Stimulated activated CD4-positive, alpha-beta T cell treated with anti-CD3 and anti-CD28 coated beads, Interleukin-4, amount 100 ng/mL, for 4 hours (primary cell): ENCODE measurements at regions not wholly inside any gene's neighbourhood (a gene's known extent, or its start where the extent isn't known, plus 50 kb on each side); places are given as distances from the start of the nearest gene placed in this dataset.

Source experiments
- DNase-seq, 2 experiments: peaks; one replicate each; pipeline ENCODE4 v3.0.0-alpha.2; 2020

DNA sequence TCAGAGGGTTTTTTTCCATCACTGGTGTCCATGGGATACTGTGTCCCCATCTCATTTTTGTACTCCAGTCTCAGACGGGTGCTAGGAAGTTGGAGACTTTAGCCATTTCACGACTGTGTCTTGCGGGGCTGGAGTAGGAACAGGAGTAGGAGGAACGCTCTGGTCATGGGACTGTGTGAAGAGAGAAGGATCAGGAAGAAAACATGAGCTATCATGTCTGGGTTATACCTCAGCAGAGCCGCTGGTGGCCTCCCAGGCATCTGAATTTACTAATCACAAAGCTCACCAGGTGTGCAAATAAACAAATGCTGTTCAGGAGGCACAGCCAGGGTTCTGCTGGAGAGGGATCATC is 225.4 kb downstream of the SEC14L1 start:
- DNase-seq: no peak

DNA sequence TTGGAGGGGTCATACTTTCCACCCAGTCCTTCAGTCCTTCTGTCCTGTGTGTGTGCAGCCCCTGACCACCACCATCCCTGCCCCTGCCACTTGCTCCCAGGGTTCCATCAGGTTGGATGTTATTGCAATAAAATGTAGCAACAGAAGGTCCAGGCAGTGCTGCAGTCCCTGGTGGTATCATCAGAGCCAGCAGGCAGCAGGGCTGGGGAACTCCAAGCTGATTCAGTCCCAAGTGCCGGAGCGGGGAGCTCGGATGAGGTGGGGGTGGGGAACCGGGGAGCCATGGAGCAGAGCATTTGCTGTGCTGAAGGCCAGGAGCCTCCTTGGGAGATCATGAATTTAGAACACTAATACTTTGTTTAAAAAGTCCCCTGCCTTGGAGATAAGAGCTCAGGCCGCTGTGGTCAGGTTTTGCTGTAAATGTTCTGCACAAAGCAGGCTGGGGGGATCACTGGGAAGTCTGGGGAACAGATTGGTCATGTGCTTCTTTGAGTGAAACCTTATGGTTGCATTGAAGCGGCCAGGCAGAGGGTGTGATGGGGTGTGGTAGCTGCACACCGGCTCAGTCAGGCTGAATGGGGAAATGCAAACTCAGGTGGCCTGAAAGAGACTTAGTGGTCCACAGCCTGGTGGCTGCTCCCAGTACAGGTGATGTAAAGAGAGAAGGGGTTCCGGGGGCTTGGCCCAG is 225.9 kb downstream of the SEC14L1 start:
- DNase-seq: no peak

DNA sequence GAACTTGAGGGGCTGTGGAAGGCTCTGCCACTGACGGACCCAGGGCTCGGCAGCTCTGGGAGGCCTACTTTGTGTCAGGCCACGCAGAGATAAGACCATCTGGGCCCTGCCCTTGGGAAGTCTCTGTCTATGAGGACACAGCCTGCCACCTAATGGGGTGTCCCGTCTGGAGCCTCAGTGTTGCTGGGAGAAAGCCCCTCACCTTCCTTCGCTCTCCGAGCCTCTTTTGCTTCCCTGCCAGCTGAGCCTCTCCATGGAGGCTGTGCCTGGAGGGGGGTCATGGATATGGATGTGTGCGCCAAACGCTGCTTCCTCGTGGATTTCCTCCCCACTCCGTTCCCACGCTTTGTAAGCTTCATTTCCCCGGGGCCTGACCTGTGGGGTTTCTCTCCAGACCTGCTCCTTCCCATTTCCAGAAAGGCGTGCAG is 228.8 kb downstream of the SEC14L1 start:
- DNase-seq: no peak

DNA sequence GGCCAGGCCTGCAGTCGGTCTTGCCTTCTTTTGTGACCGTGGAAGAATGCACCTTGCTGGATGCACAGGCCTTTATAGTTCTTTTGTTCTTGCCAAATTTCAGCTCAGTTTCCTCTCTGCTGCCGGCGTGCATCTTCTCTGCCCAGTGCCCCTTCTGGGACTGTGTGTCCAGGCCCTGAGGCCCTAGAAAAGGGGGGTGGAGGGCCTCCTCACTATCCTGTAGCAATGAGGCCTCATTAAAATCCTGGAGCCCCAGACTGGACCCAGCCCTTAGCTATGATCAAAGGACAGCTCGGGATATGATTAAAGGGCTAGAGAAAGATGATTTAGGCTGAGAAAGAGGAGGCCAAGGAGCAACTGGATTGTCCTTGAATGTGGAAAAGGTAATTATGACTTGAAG is 229.8 kb downstream of the SEC14L1 start:
- DNase-seq: no peak

DNA sequence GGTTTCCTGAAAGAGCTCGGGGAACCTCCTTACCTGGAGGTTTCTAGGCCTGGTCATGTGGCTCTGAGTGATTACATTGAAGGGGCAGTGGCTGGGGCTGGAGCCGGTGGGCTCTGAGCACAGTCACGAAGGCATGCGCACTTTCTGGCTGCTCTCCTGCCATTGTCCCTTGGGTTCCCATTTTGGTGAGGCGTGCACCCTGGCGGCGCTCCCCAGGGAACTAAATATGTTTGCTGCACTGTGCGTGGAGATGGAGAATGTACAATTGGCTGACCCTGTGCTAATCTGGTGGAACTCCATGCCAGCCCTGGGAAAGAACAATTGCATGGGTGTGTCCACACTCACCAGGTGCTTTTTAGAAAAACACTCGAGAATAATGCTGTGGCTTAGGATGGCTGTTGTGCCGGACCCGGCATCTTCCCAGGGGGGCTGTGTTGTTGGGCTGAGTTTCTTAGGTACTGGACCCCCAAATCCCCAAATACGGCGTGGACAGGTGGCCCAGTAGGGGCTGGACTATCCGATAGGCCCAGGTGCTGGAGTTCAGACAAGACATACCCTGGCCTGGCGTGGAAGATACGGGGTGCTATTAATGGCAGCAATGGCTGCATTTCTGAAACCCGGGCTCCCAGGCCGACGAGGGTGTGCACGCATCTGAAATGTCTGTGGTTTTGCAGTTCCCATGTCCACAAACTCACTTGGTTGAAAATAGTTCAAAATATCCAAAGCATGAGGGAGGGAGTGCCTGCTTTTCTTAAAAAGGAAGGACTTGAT is 230.5 kb downstream of the SEC14L1 start:
- DNase-seq: no peak

DNA sequence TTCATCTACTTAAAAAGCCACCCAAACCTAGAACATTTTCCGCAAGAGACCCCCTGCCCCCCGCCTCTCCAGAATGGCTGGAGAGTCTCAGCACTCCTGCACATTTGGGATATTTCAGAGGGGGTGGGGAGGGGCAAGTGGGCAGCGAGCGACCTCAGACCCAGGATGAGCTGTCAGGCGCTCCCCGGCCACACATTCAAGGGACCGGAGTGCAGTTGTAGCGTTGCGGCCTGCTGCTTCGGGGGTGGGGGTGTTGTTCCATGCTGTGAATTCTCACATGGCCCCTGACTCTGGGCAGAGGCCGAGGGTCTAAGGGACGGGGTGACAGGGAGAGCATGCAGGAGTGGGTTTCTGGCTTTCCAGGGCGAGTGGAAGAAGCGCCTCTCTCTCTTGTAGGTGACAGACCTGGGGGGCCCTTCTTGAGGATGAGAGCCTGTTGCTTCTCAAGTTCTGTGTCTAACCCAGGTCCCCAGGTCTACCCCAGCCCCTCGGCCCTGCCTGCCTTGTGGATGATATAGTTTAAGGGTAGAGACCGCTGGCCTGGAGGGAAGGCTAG is 231.2 kb downstream of the SEC14L1 start:
- no peak for DNase-seq

DNA sequence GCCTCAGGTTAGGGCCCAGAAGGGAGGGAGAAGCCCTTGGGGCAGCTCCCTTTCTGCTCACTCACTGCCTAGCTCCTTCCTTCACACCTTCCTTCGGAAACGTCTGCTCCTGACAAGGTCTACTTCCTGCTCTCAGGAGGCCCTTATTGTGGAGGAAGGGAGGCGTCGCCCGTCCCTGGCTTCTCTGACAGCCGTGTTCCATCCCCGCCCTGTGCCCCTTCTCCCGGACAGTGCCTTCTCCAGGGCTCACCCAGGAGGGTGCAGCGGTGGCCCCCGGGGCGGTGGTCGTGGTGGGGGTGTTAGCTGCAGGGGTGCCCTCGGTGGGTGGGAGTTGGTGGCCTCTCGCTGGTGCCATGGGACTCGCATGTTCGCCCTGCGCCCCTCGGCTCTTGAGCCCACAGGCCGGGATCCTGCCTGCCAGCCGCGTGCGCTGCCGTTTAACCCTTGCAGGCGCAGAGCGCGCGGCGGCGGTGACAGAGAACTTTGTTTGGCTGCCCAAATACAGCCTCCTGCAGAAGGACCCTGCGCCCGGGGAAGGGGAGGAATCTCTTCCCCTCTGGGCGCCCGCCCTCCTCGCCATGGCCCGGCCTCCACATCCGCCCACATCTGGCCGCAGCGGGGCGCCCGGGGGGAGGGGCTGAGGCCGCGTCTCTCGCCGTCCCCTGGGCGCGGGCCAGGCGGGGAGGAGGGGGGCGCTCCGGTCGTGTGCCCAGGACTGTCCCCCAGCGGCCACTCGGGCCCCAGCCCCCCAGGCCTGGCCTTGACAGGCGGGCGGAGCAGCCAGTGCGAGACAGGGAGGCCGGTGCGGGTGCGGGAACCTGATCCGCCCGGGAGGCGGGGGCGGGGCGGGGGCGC is 231.9 kb downstream of the SEC14L1 start:
- peak; percentile 50 to 51 for DNase-seq

DNA sequence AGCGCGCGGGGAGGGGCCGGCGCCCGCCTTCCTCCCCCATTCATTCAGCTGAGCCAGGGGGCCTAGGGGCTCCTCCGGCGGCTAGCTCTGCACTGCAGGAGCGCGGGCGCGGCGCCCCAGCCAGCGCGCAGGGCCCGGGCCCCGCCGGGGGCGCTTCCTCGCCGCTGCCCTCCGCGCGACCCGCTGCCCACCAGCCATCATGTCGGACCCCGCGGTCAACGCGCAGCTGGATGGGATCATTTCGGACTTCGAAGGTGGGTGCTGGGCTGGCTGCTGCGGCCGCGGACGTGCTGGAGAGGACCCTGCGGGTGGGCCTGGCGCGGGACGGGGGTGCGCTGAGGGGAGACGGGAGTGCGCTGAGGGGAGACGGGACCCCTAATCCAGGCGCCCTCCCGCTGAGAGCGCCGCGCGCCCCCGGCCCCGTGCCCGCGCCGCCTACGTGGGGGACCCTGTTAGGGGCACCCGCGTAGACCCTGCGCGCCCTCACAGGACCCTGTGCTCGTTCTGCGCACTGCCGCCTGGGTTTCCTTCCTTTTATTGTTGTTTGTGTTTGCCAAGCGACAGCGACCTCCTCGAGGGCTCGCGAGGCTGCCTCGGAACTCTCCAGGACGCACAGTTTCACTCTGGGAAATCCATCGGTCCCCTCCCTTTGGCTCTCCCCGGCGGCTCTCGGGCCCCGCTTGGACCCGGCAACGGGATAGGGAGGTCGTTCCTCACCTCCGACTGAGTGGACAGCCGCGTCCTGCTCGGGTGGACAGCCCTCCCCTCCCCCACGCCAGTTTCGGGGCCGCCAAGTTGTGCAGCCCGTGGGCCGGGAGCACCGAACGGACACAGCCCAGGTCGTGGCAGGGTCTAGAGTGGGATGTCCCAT is 232.8 kb downstream of the SEC14L1 start:
- DNase-seq: no peak

DNA sequence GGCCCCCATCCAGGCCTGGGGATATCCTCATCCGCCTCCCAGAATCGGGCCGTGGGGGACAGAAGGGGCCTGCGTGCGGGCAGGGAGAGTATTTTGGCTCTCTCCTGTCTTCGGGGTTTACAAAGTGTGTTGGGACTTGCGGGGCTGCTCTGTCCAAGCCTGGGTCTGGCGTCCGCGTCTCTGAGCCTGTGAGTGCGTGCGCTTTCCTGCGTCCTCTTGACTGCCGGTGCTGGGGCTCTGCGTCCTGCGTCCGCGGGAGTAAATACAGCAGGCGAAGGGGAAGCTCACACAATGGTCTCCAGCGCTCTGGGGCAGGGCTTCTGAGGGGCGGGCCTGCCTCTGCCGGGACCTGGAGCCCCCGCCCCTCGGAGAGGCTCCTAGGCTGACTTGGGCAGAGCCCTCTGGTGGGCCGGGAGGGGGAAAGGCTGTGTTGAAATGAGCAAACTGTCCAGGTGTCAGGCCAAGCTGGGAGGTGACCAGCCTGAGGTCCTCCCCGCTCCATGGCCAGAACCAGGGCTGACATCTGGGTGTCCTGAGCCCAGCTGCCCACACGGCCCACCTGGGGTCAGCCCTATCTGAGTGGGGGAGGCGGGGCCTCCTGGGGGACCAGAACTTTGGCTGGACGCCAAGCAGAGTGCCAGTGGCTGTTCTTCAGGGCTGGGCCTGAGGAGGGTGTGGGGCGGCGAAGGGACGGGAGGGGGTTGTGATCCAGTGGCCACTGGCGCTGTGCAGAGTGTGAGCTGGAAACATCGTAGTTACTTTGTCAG is 233.6 kb downstream of the SEC14L1 start:
- DNase-seq: peak; percentile 64

DNA sequence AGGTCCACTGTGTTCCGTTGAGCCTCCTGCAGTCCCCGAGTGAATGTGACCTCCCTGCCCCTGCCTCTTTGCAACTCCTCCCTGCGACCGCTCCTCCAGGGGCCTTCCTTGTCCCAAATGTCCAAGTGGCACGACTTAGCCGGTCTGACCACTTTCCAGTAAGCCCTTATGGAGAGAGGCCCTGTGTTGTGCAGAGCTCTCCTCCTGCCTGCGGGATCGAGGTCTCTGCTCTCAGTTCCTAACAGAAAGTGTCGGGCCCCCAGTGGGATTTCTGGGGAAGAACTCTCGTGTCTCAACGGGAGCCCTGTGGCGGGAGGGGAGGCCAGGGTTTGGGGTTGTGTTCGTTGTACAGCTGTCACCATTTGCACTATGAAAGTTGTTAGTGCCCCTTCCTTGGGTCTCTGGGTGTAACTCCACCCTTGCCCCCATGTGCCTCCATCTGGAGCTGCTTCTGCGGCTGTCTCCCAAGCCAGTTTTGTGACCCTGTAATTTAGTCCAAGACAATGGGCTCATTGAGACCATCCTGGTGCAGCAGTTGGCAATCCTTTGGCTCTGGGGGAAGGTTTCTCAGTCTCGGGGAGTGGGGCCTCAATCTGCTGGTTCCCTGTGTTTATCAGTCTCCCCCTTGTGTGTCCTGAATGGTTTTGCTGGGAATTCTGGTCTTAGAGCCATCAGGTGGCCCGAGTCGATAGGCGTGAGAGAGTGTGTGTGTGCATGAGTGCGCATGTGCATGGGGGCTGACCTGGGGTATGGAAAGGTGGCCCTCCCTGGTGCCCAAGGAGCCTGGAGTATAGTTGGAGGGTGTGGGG is 234.5 kb downstream of the SEC14L1 start:
- DNase-seq: no peak

DNA sequence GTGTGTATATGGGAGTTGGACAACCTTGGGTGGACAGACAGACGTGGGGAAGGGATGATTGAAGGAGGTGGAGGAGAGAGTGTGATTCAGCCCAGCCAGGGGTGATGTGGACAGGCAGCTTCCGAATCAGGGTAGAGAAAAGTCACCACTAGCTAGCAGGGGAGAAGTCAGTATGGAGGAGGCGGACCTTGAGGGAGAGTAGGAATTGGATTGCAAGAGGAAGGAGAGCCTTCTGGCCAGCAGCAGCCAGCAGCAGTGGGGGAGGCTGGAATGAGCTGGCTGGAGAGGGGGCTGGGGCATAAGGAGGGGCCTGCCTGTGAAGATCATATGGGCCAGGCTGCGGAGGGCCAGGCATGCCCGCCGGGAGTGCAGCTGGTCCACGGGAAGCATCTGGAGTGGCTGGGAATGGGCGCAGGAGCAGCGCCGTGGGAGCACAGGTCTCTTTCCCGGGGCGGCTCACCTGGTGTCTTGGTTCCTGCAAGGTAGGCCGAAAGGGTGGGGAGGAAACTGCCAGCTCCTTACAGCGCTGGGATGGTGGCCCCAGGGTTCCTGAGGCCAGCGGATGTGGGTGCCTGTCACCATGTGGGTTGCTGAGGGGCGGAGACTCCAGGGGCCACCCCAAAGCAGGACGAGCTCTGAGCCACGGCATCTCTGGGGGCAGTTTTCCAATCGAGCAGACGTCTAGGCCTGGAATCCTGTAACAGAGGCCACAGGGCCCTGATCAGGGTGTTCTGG is 235.3 kb downstream of the SEC14L1 start:
- peak; percentile 55 to 56 for DNase-seq

DNA sequence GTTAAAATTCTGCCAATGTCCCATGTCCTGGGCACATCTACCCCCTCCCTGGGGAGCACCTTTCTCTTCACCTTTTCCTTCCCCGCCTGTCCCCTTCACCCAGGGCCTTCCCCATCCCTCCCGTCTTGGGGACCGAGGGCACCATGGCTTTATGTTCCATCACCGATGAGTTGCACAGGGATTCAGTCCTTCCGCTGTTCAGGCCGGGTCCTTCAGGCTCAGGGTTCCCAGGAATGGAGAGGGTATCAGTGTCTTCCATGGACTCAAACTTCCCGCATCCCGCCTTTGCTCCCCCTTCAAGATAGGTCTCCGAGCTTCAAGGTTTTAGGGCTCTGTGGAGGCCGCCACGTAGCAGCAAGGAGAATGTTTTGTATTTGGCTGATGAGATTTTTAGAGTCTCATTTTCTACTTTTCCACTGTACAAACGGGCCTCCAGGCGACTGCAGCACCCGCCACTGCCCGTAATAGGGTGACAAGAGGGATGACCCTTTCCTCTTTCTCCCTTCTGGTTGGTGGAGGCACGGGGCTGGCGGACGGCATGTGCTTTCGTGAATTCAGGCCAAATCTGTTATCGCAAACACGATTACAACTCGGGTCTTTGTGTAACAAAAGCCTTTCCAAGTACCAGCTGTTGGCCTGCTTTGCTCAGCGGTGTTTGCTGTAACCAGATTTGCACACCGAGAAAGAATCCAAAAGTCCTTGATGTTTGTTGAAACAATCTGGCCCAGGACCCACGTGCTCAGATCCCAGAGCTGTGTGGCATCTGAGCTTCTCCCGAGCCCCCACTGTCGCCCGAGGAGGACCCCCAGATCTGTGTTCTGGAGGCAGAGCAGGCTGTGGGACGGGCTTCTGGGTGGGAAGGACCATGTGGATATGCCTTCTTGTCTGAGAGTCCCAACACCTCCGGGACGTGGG is 236.3 kb downstream of the SEC14L1 start:
- DNase-seq: no peak

DNA sequence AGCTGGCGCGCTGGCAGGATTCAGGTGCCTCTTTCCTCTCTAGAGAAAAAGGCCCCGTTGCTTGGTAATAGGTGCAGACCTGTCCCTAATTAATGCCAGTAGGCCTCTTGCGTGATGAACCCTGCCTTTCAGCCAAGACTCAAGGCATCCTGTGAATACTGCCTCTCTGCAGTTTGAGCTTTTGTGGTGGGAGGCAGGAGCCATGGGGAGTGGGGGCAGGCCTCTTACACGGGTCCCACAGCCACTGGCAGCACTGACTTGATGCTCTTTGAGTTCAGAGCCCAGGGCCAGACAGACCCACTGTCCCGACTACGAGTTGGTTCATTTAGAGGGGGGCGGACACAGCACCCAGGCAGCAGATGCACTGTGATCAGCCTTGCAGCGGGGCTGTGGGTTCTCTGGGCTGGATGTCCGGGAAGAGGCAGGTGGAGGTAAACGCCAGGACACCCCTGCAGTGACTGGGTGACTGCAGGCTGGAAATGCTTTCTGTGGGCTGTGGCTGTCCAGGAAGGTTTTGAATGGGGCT is 237.0 kb downstream of the SEC14L1 start:
- DNase-seq: no peak

DNA sequence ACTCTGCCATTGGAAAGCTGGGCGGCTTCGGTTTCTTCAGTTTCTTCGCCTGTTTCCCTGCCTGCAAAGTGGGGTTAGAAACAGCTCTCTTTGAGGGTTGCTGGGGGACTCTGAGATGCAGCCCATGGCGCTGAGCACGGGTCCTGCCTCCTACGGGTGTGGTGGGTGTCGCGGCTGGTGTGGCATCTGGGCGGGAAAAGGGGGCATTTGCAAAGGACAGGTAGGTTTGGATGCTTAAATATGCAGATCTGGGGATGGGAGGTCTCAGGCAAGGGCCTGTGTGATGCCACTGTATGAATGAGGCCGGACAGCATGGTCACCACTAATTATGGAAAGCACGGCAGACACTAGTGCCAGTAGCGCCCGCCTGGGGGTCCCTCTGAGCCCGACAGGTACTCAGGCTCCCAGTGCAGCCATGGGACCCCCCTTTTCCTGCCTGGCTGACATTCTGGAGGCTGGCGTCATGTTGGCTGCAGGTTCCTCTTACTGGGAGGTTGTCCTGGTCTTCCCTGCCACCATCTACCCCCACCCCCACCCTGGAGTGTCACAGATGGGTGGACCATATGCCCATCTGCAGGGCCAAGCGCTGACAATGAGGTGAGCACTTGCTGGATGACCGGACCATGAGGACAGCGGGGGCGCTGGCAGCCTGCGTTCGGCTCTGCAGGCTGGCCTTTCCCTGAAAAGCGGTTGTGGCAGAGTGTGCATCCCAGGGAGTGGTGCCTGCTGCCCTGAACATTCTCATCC is 237.7 kb downstream of the SEC14L1 start:
- DNase-seq: no peak

DNA sequence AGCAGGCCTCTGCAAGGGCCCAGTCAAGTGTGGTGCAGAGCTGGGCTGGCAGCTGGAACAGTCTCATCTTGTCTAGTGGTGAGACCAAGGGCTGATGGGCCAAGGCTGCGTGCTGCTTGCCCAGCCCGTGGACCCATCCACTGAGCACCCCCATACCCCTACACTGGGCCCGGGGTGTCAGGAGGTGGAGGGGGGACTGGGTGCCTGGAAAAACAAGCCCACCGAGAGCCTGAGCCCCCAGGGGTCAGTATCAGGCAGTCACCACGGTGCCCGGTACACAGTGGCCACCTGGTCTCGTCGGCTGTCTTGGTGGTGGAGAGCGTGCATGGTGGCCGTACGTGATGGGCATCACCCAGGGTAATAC is 238.3 kb downstream of the SEC14L1 start:
- DNase-seq: no peak

DNA sequence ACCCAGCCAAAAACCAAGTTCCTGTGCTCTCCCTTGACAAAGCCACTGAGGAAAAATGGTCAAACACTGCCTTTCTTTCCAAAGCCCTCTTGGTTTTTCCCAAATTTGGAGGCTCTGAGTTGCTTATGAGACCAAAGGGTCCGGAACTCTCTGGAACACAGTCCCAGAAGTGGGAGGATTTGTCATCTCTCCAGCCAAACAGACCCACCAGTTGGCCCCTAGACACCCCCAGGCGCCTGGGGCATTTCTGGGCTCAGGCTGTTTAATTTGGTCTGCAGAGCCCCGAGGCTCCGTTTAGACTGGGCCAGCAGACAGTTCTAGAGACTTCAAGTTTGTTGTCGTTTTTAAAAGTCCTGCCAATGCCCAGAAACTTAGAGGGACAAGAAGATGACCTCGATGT is 239.1 kb downstream of the SEC14L1 start:
- no peak for DNase-seq

DNA sequence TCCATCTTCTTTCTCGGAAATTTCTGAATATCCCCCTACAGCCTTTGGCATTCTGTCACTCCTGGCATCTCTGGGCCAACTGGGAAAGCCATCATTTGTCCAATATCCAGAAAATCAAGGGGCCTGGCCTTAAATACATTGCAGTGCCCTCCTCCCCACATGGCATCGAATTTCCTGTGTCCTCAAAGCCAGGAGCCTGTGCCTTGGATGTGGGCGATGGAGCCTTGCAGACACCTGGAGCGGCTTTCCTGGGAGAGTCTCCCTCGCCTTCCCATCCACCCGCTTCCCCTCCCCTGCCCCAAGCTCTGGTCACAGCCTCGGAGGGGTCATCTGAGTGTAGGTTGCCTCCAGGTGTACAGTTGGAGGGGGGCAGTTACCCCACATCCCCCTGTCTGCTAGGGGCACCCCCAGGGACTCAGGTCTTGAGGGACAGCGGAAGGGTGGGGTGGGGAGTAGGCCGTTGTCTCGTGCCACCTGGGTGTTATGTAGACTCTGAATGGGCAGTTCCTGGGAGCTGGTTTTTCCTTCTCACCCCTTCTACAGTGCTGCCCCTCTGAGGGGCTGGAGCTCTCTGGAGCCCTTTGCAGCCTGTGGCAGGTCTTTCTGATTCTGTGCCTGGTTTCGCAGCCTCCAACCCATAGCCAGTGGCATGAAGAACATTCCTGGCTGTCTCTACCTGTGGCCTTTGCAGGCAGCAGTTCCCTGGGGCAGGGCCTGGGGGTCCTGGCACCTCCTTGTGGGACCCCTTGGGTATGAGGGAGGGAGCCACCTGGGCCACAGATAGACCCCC is 239.8 kb downstream of the SEC14L1 start:
- no peak for DNase-seq
